LNCaP clone FGC (cell line): ENCODE measurements at regions not wholly inside any gene's neighbourhood (a gene's known extent, or its start where the extent isn't known, plus 50 kb on each side); places are given as distances from the start of the nearest gene placed in this dataset.

Experiments used
- DNase-seq: peaks from one replicate; pipeline ENCODE4 v3.0.0-alpha.2; 2011; ENCODE audit warnings: low read depth
- H3K4me3 ChIP-seq: 2 replicates; pipeline ENCODE4 v1.5.1; 2011; ENCODE audit warnings: mild to moderate bottlenecking, low read depth, low read length, control low read depth
- CTCF ChIP-seq: IDR thresholded peaks from 2 replicates; pipeline ENCODE4 v1.5.1; 2012; ENCODE audit warnings: mild to moderate bottlenecking; ENCODE audit not compliant: control insufficient read depth, insufficient read depth; ENCODE audit errors: extremely low read depth

GRCh38 chr3:94524102-94524919 is 461.4 kb downstream of the NSUN3 start:
- DNase-seq = peak; percentile 21
- TF ChIP-seq CTCF = no peak
- H3K4me3 ChIP-seq = peak overlapping the region; percentile 24

- peak; percentile 36 for TF ChIP-seq CTCF
- no peak for DNase-seq
- no peak overlapping the region for H3K4me3 ChIP-seq
These were observed 462.2 kb downstream of the NSUN3 start for GRCh38 chr3:94525043-94525442.

DNA sequence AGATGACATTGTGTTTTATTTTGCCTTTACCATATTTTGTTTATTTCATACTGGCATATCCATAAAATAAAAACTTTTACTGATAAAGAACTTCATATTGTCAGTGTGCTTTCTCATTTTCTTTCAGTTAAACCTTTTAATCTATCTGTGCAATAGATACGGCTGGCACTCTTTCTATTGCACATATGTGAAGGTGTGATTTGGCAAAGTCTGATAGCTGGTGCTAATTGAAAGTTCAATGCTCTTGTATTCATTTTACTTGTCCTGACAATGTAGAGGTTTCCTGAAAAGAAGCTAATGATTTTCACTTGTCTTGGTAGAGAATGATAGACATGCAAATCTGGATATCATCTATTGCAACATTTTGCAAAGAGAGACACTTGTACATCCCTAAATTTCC is 467.0 kb downstream of the NSUN3 start:
- no peak for TF ChIP-seq CTCF
- DNase-seq = no peak
- no peak overlapping the region for H3K4me3 ChIP-seq

DNA sequence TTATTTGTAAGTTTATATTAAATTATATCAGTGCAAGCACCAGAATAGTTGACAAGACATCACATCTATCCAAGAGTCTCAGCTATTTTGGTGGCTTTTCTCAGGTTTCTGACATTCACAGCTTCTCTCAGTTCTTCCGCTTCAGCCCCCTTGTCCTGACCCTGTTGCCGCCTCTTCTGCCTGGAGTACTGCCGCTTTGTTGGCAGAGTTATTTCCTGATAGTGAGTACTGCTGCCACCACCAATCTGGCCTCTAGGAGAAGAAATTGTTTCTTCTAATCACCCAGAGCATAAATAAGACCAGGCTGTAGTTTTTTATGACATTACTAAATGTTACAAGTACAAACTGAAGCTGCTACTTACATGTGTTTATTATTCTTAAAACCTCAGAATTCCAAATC is 470.1 kb downstream of the NSUN3 start:
- no peak for DNase-seq
- TF ChIP-seq CTCF = no peak
- no peak overlapping the region for H3K4me3 ChIP-seq

DNA sequence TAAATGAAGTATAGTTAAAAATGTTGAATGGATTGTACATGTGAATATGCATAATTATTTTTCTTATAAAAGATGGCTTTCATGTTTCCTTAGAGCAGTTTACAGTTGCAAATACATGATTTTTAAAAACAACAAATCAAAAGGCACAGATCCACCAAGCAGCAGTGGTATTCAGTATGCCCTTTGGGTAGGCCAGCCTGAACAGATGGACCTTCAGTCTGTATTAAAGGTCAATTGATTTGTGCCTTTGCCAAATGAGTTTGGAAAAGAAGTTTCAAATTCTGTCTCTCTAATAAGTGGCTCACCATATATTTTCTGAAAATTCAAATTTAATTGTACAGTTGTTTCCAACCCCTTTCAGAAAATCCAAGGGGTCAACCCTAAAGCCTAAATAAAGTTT is 477.1 kb downstream of the NSUN3 start:
- no peak for DNase-seq
- H3K4me3 ChIP-seq = no peak overlapping the region
- no peak for TF ChIP-seq CTCF

DNA sequence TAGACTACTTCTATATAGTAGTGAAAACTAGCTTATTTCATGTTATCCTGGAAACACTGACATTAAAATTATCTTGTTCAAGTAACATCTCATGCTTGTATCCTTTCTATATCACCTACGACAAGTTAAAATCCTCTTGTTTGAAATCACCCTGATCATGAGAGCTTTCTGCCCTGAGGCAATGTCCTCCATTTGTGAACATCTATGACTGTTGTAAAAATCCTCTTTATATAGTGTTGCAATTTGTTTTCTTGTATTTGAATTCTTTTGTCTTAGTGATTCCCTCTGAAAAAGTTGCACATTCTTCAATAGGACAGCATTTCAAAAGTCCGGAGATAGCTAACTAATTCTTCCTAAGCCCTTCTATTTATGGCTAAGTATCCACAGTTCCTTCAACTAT is 480.3 kb downstream of the NSUN3 start:
- TF ChIP-seq CTCF = no peak

GRCh38 chr3:94544131-94544789 is 481.4 kb downstream of the NSUN3 start:
- TF ChIP-seq CTCF = no peak
- H3K4me3 ChIP-seq = no peak overlapping the region
- DNase-seq = no peak

More for the DNA sequence above, 480.3 kb downstream of the NSUN3 start:
- no peak for DNase-seq
- H3K4me3 ChIP-seq = no peak overlapping the region
